ENCODE measurements at regions not wholly inside any gene's neighbourhood (a gene's known extent, or its start where the extent isn't known, plus 50 kb on each side); places are given as distances from the start of the nearest gene placed in this dataset.
"Not testable (repeated sequence)": the region's sequence is repeated elsewhere in the genome, so short reads cannot be mapped to it uniquely, and the experiment has no call there.

DNA sequence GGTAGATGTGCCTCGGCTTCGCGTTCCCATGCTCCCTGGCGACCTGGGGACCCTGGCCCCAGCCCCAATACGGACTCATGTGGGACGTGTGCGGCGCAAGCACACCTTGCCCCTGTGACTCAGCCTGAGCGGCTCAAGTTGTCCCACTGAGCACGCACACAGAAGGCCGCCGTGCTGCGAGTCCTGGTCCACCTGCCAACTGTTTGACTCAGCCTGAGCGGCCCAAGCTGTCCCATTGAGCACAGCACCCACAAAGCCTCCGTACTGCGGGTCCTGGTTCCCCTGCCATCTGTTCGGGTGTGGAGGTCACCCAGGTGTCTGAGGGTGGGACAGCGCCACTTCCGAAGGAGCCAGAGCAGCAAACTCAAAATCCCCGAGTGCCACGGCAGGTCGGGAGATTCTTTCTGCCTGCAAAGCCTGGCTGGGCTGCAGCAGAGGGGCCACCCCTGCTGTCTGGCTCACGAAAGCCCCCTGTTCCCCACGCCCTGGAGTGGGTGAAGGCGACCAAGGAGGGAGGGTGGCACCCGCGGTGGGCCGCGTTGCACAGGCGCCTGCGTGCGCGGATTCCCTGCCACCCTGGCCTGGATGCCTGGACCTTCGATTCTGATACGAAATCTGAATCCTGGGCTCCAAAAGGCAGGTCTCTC is 362.6 kb upstream of the DEFB115 start:
- FAIRE-seq; H4K20me1 ChIP-seq (ENCODE audit: control insufficient read depth, insufficient read depth); H3K27ac ChIP-seq (ENCODE audit: control insufficient read depth, insufficient read depth); H3K4me1 ChIP-seq (ENCODE audit: control insufficient read depth, insufficient read depth, low read length); H3K27me3 ChIP-seq (replicated peaks in 1 of 2; ENCODE audit: control insufficient read depth in 2 of 2, insufficient read depth in 2 of 2, low read length in 1 of 2); CTCF ChIA-PET; H3K4me2 ChIP-seq (ENCODE audit: control insufficient read depth, insufficient read depth); ATAC-seq; in situ Hi-C loops (cut with MboI); H3K4me3 ChIP-seq; H2AFZ ChIP-seq (ENCODE audit: control insufficient read depth, low read depth, low read length); DNase-seq (ENCODE audit: low read depth, low spot score); RAD21 ChIA-PET (ENCODE audit: unreplicated experiment); H3K9me3 ChIP-seq (replicated peaks; ENCODE audit: control insufficient read depth, insufficient read depth, low read length); SMC1A ChIA-PET (ENCODE audit: uncharacterized antibody, unreplicated experiment); H3K79me2 ChIP-seq (ENCODE audit: control insufficient read depth, insufficient read depth, low read length); H3K9ac ChIP-seq (ENCODE audit: control insufficient read depth, insufficient read depth, low read length); intact Hi-C loops (cut with micrococcal nuclease; ENCODE audit: unreplicated experiment); POLR2A ChIA-PET; H3K36me3 ChIP-seq (ENCODE audit: control insufficient read depth in 2 of 2, insufficient read depth in 2 of 2, low read length in 1 of 2); BruUV-seq (replicated peaks): not testable (repeated sequence)
- WGBS (ENCODE audit: insufficient coverage, insufficient replicate concordance, low lambda C conversion rate, missing lambda C conversion rate), result 66% methylated on average over 35 of the region's 35 CpGs

DNA sequence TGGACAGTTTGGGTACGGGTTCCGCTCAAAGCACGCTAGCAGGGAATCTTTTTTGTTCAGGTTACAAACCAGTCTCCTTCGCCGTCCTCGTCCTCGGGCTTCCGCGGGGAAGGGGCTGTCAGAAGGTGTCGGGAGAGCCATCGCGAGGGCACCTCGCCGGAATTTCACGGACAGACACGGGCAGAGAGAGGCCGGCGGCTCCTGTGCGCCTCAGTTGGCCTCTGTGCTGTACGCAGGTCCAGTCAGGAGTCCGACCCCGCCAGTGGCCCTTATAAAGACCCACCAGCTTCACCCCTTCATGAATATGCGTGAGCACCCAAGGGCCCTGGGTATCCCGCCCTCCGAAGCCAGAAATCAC is 362.1 kb upstream of the DEFB115 start:
- H3K79me2 ChIP-seq (ENCODE audit: control insufficient read depth, insufficient read depth, low read length); H3K9me3 ChIP-seq (replicated peaks; ENCODE audit: control insufficient read depth, insufficient read depth, low read length); FAIRE-seq; H3K4me3 ChIP-seq; RAD21 ChIA-PET (ENCODE audit: unreplicated experiment); POLR2A ChIA-PET; in situ Hi-C loops (cut with MboI); ATAC-seq; H2AFZ ChIP-seq (ENCODE audit: control insufficient read depth, low read depth, low read length); H3K4me2 ChIP-seq (ENCODE audit: control insufficient read depth, insufficient read depth); H3K36me3 ChIP-seq (ENCODE audit: control insufficient read depth in 2 of 2, insufficient read depth in 2 of 2, low read length in 1 of 2); intact Hi-C loops (cut with micrococcal nuclease; ENCODE audit: unreplicated experiment); H3K4me1 ChIP-seq (ENCODE audit: control insufficient read depth, insufficient read depth, low read length); CTCF ChIA-PET; SMC1A ChIA-PET (ENCODE audit: uncharacterized antibody, unreplicated experiment); BruUV-seq (replicated peaks); H4K20me1 ChIP-seq (ENCODE audit: control insufficient read depth, insufficient read depth); H3K9ac ChIP-seq (ENCODE audit: control insufficient read depth, insufficient read depth, low read length); DNase-seq (ENCODE audit: low read depth, low spot score); H3K27ac ChIP-seq (ENCODE audit: control insufficient read depth, insufficient read depth); H3K27me3 ChIP-seq (replicated peaks in 1 of 2; ENCODE audit: control insufficient read depth in 2 of 2, insufficient read depth in 2 of 2, low read length in 1 of 2): not testable (repeated sequence)
- 85% methylated on average over 6 of the region's 25 CpGs for WGBS (ENCODE audit: insufficient coverage, insufficient replicate concordance, low lambda C conversion rate, missing lambda C conversion rate)

DNA sequence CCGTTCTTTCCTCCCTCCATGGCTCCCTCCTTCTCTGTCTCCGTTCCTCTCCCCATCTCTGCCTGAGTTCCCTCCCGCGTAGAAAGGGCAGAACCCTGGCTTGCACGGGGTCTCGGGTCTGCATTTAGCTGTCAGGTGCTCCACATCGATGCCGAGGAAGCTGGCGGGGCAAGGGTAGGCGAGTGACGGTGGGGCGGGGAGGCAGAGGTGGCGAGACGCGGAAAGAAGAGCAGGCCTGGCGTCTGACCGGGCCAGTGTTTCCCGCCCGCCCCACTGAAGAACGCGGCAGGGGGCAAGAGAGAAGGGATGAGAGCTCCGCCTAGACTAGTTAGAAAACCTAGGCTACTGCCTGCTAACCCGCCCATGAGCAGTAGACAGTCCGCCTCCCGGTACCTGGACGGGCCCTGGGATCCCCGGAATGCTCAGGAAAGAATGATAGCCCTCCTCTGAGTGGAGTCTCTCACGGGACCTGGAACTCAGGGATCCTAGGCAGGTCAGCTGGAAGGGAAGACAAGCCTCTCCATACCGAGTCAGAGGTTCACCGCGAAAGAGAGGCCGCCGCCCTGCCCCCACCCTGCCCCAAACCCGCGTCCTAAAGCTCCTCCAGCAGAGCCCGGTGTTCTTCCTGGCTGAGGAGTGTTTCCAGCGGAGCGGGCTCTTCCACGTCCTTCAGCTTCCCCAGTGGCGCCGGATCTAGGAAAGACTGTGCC is 357.9 kb upstream of the DEFB115 start:
- H3K4me3 ChIP-seq; ATAC-seq; in situ Hi-C loops (cut with MboI); H4K20me1 ChIP-seq (ENCODE audit: control insufficient read depth, insufficient read depth); H3K4me1 ChIP-seq (ENCODE audit: control insufficient read depth, insufficient read depth, low read length); H3K27me3 ChIP-seq (replicated peaks in 1 of 2; ENCODE audit: control insufficient read depth in 2 of 2, insufficient read depth in 2 of 2, low read length in 1 of 2); H3K9ac ChIP-seq (ENCODE audit: control insufficient read depth, insufficient read depth, low read length); SMC1A ChIA-PET (ENCODE audit: uncharacterized antibody, unreplicated experiment); BruUV-seq (replicated peaks); H3K27ac ChIP-seq (ENCODE audit: control insufficient read depth, insufficient read depth); H3K9me3 ChIP-seq (replicated peaks; ENCODE audit: control insufficient read depth, insufficient read depth, low read length); FAIRE-seq; intact Hi-C loops (cut with micrococcal nuclease; ENCODE audit: unreplicated experiment); POLR2A ChIA-PET; H3K36me3 ChIP-seq (ENCODE audit: control insufficient read depth in 2 of 2, insufficient read depth in 2 of 2, low read length in 1 of 2); H2AFZ ChIP-seq (ENCODE audit: control insufficient read depth, low read depth, low read length); RAD21 ChIA-PET (ENCODE audit: unreplicated experiment); H3K4me2 ChIP-seq (ENCODE audit: control insufficient read depth, insufficient read depth); H3K79me2 ChIP-seq (ENCODE audit: control insufficient read depth, insufficient read depth, low read length); DNase-seq (ENCODE audit: low read depth, low spot score); CTCF ChIA-PET: not testable (repeated sequence)
- 48% methylated on average over 29 of the region's 41 CpGs for WGBS (ENCODE audit: insufficient coverage, insufficient replicate concordance, low lambda C conversion rate, missing lambda C conversion rate)

DNA sequence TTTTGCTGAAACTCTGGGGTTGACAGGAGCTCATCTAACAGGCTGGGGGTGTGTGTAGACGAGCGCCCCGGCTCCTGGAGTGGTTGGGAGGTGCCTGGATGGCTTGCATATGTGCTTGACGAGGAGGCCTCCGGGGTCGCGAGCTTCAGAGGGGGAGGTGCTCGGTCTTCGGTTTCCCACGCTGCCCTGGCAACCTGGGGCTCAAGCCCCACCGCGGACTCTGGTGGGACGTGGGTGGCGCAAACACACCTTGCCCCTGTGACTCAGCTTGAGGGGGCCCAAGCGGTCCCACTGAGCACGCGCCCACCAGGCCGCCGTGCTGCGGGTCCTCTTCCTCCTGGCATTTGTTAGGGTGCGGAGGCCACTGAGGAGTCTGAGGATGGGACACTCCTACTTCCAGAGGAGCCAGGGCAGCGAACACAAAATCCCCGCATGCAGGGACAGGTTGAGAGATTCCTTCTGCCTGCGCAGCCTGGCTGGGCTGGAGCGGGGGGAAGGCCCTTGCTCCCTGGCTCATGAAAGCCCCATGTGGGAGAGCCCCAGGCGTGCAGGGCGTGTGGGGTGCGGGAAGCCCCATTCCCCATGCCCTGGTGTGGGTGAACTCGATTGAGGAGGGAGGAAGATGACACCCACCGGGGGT is 357.3 kb upstream of the DEFB115 start:
- H3K27me3 ChIP-seq (replicated peaks in 1 of 2; ENCODE audit: control insufficient read depth in 2 of 2, insufficient read depth in 2 of 2, low read length in 1 of 2); POLR2A ChIA-PET; H3K4me1 ChIP-seq (ENCODE audit: control insufficient read depth, insufficient read depth, low read length); H4K20me1 ChIP-seq (ENCODE audit: control insufficient read depth, insufficient read depth); H3K4me3 ChIP-seq; H3K9me3 ChIP-seq (replicated peaks; ENCODE audit: control insufficient read depth, insufficient read depth, low read length); H3K9ac ChIP-seq (ENCODE audit: control insufficient read depth, insufficient read depth, low read length); H3K27ac ChIP-seq (ENCODE audit: control insufficient read depth, insufficient read depth); ATAC-seq; H3K36me3 ChIP-seq (ENCODE audit: control insufficient read depth in 2 of 2, insufficient read depth in 2 of 2, low read length in 1 of 2); SMC1A ChIA-PET (ENCODE audit: uncharacterized antibody, unreplicated experiment); FAIRE-seq; intact Hi-C loops (cut with micrococcal nuclease; ENCODE audit: unreplicated experiment); in situ Hi-C loops (cut with MboI); BruUV-seq (replicated peaks); DNase-seq (ENCODE audit: low read depth, low spot score); H2AFZ ChIP-seq (ENCODE audit: control insufficient read depth, low read depth, low read length); H3K4me2 ChIP-seq (ENCODE audit: control insufficient read depth, insufficient read depth); H3K79me2 ChIP-seq (ENCODE audit: control insufficient read depth, insufficient read depth, low read length); RAD21 ChIA-PET (ENCODE audit: unreplicated experiment); CTCF ChIA-PET: not testable (repeated sequence)
- 59% methylated on average over 29 of the region's 30 CpGs for WGBS (ENCODE audit: insufficient coverage, insufficient replicate concordance, low lambda C conversion rate, missing lambda C conversion rate)

Measured in GM12878 (cell line).